KBM-7 (cell line): ENCODE measurements at regions not wholly inside any gene's neighbourhood (a gene's known extent, or its start where the extent isn't known, plus 50 kb on each side); places are given as distances from the start of the nearest gene placed in this dataset.
A peak's percentile ranks its signal among the peaks of the same experiment; 100 is the strongest.

ENCODE experiments used
- DNase-seq: peaks from one replicate; pipeline ENCODE4 v3.0.0-alpha.2; 2015
- in situ Hi-C: fragments of 300-500 bp; cut with MboI; formaldehyde crosslinking; loops from 2 replicates; pipeline ENCODE4 v1.14.3; 2020; ENCODE audit warnings: low sequenced_read_pairs, low pct_unique_long_range_greater_than_20kb, mixed read lengths

DNA sequence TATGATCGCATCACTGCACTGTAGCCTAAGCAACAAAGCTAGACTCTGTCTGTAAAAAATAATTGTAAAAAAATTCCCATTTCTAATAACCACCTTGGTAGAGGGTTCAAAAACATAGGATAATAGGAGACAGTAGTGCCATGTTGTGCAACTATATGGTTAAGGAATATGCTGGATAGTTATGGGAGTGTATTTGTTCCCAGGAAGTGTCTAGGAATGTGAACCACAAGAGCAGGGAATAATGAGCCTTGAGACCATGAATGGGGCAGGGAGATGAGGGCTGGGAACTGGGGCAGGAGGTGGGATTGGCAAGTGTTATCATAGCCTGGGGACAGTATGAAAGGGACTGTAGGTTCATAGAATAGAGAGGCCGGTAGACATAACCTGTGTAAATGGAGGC lies 50.4 kb downstream of the RUSC2 start:
- in situ Hi-C loops = no loop called here
- no peak for DNase-seq

DNA sequence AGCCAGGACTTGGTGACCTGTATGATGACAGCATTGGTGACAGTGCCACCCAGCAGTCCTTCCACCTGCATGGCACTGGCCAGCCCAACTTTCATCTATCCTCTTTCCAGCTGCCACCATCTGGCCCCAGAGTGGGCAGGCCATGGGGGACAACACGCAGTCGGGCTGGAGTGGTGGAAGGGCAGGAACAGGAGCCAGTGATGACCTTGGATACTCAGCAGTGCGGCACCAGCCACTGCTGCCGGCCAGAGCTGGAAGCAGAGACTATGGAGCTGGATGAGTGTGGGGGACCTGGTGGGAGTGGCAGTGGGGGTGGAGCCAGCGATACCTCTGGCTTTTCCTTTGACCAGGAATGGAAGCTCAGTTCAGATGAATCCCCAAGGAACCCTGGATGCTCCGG lies 56.9 kb downstream of the RUSC2 start:
- in situ Hi-C loops = no loop called here
- no peak for DNase-seq

DNA sequence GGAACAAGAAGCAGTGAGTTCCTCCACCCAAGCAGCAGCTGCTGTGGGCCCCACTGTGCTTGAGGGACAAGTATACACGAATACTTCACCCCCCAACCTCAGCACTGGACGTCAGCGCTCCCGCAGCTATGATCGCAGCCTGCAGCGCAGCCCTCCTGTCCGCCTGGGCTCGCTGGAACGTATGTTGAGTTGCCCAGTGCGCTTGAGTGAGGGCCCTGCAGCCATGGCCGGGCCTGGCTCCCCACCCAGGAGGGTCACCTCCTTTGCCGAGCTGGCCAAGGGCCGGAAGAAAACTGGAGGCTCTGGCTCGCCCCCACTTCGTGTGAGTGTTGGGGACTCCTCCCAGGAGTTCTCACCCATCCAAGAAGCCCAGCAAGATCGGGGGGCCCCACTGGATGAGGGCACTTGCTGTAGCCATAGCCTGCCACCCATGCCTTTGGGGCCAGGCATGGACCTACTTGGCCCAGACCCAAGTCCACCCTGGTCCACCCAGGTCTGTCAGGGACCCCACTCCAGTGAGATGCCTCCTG lies 57.1 kb upstream of the TESK1 start:
- in situ Hi-C loops = no loop called here
- DNase-seq = no peak

DNA sequence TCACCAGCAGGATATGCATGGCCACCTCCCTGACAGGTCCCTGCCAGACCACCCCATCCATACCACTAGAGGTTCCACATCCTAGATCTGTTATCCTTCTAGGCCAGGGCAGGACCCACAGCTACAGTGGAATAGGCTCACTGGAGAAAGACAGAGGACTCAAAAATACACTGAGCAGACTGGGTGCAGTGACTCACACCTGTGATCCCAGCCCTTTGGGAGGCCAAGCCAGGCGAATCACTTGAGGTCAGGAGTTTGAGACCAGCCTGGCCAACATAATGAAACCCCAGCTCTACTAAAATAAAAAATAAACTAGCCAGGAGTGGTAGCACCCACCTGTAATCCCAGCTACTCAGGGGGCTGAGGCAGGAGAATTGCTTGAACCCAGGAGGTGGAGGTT lies 56.5 kb upstream of the TESK1 start:
- DNase-seq = no peak
- in situ Hi-C loops = no loop called here

GRCh38 chr9:35549441-35549840 lies 55.6 kb upstream of the TESK1 start:
- in situ Hi-C loops = no loop called here
- no peak for DNase-seq

DNA sequence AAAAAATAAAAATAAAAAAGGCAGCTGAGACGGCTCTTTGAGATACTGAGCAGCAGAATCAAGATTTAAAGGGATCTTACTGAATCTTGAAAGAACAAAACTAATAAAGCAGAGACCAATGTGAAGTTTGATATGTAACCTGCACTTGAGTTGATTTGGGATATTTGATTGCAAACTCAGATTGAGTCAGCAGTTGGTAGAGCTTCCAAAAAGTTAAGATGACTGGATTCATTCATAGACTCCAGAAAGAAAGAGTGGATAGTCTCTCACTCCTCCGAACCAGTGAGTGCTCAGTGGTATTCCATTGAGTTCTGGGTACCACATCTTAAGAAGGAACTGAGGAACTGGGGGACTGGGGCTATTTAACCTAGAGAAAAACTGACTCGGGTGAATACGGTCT lies 52.7 kb upstream of the TESK1 start:
- in situ Hi-C loops = loop anchor here (10.0 kb wide), 1 partner anchor 68 kb away; no protein-coding TSS in a partner anchor
- DNase-seq = no peak

- no peak for DNase-seq
- in situ Hi-C loops = loop anchor here (10.0 kb wide), 1 partner anchor 68 kb away; no protein-coding TSS in a partner anchor
Measured at GRCh38 chr9:35552837-35553236, 52.2 kb upstream of the TESK1 start.

- in situ Hi-C loops = loop anchor here (10.0 kb wide), 1 partner anchor 69 kb away; no protein-coding TSS in a partner anchor
- DNase-seq = peak; percentile 74
Measured at GRCh38 chr9:35553670-35554543, 51.2 kb upstream of the TESK1 start.

DNA sequence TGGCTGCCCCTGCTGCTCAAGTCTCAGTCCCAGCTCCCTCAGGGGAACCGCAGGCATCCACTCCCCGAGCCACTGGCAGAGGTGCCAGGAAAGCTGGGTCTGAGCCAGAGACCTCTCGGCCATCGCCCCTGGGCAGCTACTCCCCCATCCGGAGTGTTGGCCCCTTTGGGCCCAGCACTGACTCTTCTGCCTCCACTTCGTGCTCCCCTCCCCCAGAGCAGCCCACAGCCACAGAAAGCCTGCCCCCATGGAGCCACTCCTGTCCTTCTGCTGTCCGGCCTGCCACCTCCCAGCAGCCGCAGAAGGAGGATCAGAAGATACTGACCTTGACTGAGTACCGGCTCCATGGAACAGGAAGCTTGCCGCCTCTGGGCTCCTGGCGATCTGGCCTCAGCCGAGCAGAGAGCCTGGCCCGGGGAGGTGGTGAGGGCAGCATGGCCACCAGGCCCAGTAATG lies 49.8 kb upstream of the TESK1 start:
- in situ Hi-C loops = loop anchor here (10.0 kb wide), 1 partner anchor 70 kb away; no protein-coding TSS in a partner anchor
- no peak for DNase-seq
